HepG2 (cell line): ENCODE measurements at regions not wholly inside any gene's neighbourhood (a gene's known extent, or its start where the extent isn't known, plus 50 kb on each side); places are given as distances from the start of the nearest gene placed in this dataset.

ENCODE experiments used
- ATAC-seq: fragments of 200-7000 bp; cut with Tn5 transposase; 3 replicates; pipeline ENCODE4 v1.9.1; 2020; ENCODE audit warnings: mild to moderate bottlenecking, moderate library complexity
- BruUV-seq: library from RNA; stranded (reverse); fragments of 400-500 nt; replicated peaks from 2 replicates; lab custom pipeline; 2021; lab: Mats Ljungman, UMichigan
- CTCF ChIA-PET: fragments of 300-600 bp; formaldehyde crosslinking; extraction: SDS; loops from one replicate; lab custom pipeline; 2021; ENCODE audit warnings: low total read pairs, inconsistent platforms, low intra/inter-chr PET ratio; lab: Yijun Ruan, JAX
- POLR2A ChIA-PET: fragments of 350-600 bp; sonication (Branson Sonifier 250); formaldehyde crosslinking; loops from one replicate; lab custom pipeline; 2020; ENCODE audit warnings: antibody characterized with exemption, inconsistent platforms; lab: Yijun Ruan, JAX
- DNase-seq: peaks from one replicate; pipeline ENCODE4 v3.0.0-alpha.2; 2015; ENCODE audit warnings: low spot score
- FAIRE-seq: peaks from 3 replicates; lab custom pipeline; 2011; peaks lifted over from hg19 to GRCh38; lab: Jason Lieb, UNC
- H2AFZ ChIP-seq: one replicate; pipeline ENCODE4 v1.6.1; 2011; ENCODE audit warnings: low read length, inconsistent platforms
- H3K27ac ChIP-seq: fragments of 300-600 bp; 3 replicates; pipeline ENCODE4 v1.8.0; 2011; ENCODE audit warnings: mixed run types, mild to moderate bottlenecking, mixed read lengths, low read length, inconsistent platforms; ENCODE audit not compliant: insufficient read depth; ENCODE audit errors: extremely low read length
- H3K27me3 ChIP-seq, 2 experiments: fragments of 200-600 bp in 1 of 2; 2 replicates in 1 of 2; 3 replicates in 1 of 2; pipeline versions ENCODE4 v1.6.0 to v1.8.0; 2011; ENCODE audit warnings: low read length in 2 of 2, mild to moderate bottlenecking in 2 of 2, moderate library complexity in 2 of 2, inconsistent platforms in 1 of 2; ENCODE audit not compliant: insufficient read depth in 2 of 2, control insufficient read depth in 1 of 2
- H3K36me3 ChIP-seq, 2 experiments: fragments of 200-600 bp in 1 of 2; replicated peaks in 1 of 2; 2 replicates in 1 of 2; 3 replicates in 1 of 2; pipeline versions ENCODE4 v1.5.1 to v1.8.0; 2011; ENCODE audit warnings: low read length in 2 of 2, inconsistent platforms in 1 of 2; ENCODE audit not compliant: insufficient read depth in 2 of 2, control insufficient read depth in 1 of 2
- H3K4me1 ChIP-seq: 2 replicates; pipeline ENCODE4 v1.5.1; 2012; ENCODE audit warnings: low read length, inconsistent platforms; ENCODE audit not compliant: insufficient read depth
- H3K4me2 ChIP-seq: 2 replicates; pipeline ENCODE4 v1.6.0; 2011; ENCODE audit warnings: low read depth, low read length, inconsistent platforms
- H3K4me3 ChIP-seq, 3 experiments: fragments of 200-600 bp in 1 of 3; sonication (generic), shearing (Covaris generic) in 1 of 3; replicated peaks in 1 of 3; 2 replicates each; pipeline ENCODE4 v1.5.1; 2011 to 2016; ENCODE audit warnings: low read length in 3 of 3, inconsistent platforms in 2 of 3, low read depth in 2 of 3, mild to moderate bottlenecking in 2 of 3, control low read depth in 1 of 3, mixed read lengths in 1 of 3; ENCODE audit not compliant: insufficient read depth in 1 of 3
- H3K79me2 ChIP-seq: one replicate; pipeline ENCODE4 v1.6.1; 2011; ENCODE audit warnings: low read length, inconsistent platforms; ENCODE audit not compliant: insufficient read depth
- H3K9ac ChIP-seq: 2 replicates; pipeline ENCODE4 v1.6.0; 2011; ENCODE audit warnings: mild to moderate bottlenecking, low read depth, low read length, inconsistent platforms; ENCODE audit not compliant: insufficient read depth
- H3K9me3 ChIP-seq: 2 replicates; pipeline ENCODE4 v1.5.1; 2012; ENCODE audit warnings: mild to moderate bottlenecking, low read length
- H4K20me1 ChIP-seq: 2 replicates; pipeline ENCODE4 v1.6.0; 2011; ENCODE audit warnings: inconsistent platforms, mild to moderate bottlenecking, low read length, moderate library complexity; ENCODE audit not compliant: insufficient read depth
- BCL6 ChIP-seq: IDR thresholded peaks from 2 replicates; pipeline ENCODE4 v1.6.1; 2016; ENCODE audit warnings: missing genetic modification reagents, missing compliant biosample characterization
- BRF2 ChIP-seq: sonication (generic); formaldehyde crosslinking; IDR thresholded peaks from 2 replicates; pipeline ENCODE4 v1.8.1; 2022; ENCODE audit warnings: mild to moderate bottlenecking, missing genetic modification reagents
- DMAP1 ChIP-seq: IDR thresholded peaks from 2 replicates; pipeline ENCODE4 v1.6.1; 2016
- ETS1 ChIP-seq: sonication (generic); formaldehyde crosslinking; IDR thresholded peaks from 2 replicates; pipeline ENCODE4 v1.4.0; 2020; ENCODE audit warnings: missing genetic modification reagents
- ISX ChIP-seq: sonication (generic); formaldehyde crosslinking; conservative IDR thresholded peaks from 2 replicates; pipeline ENCODE4 v1.5.0; 2020; ENCODE audit warnings: missing genetic modification reagents
- RBFOX2 ChIP-seq: fragments of 200-400 bp; formaldehyde crosslinking; IDR thresholded peaks from 2 replicates; pipeline ENCODE4 v1.6.1; 2017; ENCODE audit warnings: low read depth, mild to moderate bottlenecking, low read length
- REL ChIP-seq: sonication (generic); formaldehyde crosslinking; conservative IDR thresholded peaks from 2 replicates; pipeline ENCODE4 v1.8.0; 2022; ENCODE audit warnings: mild to moderate bottlenecking, missing genetic modification reagents, moderate library complexity
- SOX5 ChIP-seq: IDR thresholded peaks from 2 replicates; pipeline ENCODE4 v1.6.1; 2016; ENCODE audit warnings: borderline replicate concordance
- STAG1 ChIP-seq: sonication (generic); formaldehyde crosslinking; IDR thresholded peaks from 2 replicates; pipeline ENCODE4 v1.4.0; 2020; ENCODE audit warnings: missing genetic modification reagents
- U2AF2 ChIP-seq: fragments of 200-400 bp; formaldehyde crosslinking; IDR thresholded peaks from 2 replicates; pipeline ENCODE4 v1.6.1; 2017; ENCODE audit warnings: low read depth, mild to moderate bottlenecking, low read length
- ZBTB40 ChIP-seq, 2 experiments: fragments of 450-650 bp in 1 of 2; sonication (generic) in 1 of 2; formaldehyde crosslinking in 1 of 2; IDR thresholded peaks; 2 replicates each; pipeline versions ENCODE4 v1.6.1 to v1.8.0; 2016 to 2022; ENCODE audit warnings: antibody characterized with exemption in 1 of 2, mild to moderate bottlenecking in 1 of 2, missing genetic modification reagents in 1 of 2
- ZKSCAN5 ChIP-seq: sonication (generic); formaldehyde crosslinking; IDR thresholded peaks from 2 replicates; pipeline ENCODE4 v1.5.1; 2020; ENCODE audit warnings: mild to moderate bottlenecking, missing genetic modification reagents
- ZMYM4 ChIP-seq: sonication (generic); formaldehyde crosslinking; IDR thresholded peaks from 2 replicates; pipeline ENCODE4 v1.8.1; 2023; ENCODE audit warnings: mild to moderate bottlenecking, missing genetic modification reagents
- ZNF713 ChIP-seq: sonication (generic); formaldehyde crosslinking; IDR thresholded peaks from 2 replicates; pipeline ENCODE4 v1.4.0; 2020; ENCODE audit warnings: mild to moderate bottlenecking, missing genetic modification reagents
- ZNF841 ChIP-seq: sonication (generic); formaldehyde crosslinking; IDR thresholded peaks from 2 replicates; pipeline ENCODE4 v1.8.1; 2023; ENCODE audit warnings: missing genetic modification reagents, borderline replicate concordance
- WGBS: methylation state at CpG from one replicate; pipeline ENCODE4 v1.1.6; 2017; ENCODE audit warnings: low lambda C conversion rate; 5-methylcytosine and 5-hydroxymethylcytosine counted together
- in situ Hi-C: cut with HindIII; loops from 2 replicates; pipeline ENCODE4 v1.10.0; 2017; ENCODE audit warnings: low pct_unique_long_range_greater_than_20kb; ENCODE audit not compliant: extremely low pct_ligation_motif_present
- intact Hi-C: fragments of 100-400 bp; cut with micrococcal nuclease; formaldehyde crosslinking; loops from one replicate; pipeline ENCODE4 v1.10.0; 2022; ENCODE audit not compliant: unreplicated experiment

GRCh38 chr21:27206368-27206982 lies 239.6 kb upstream of the ADAMTS5 start:
- no peaks in the 10 kb centered on the region for H3K4me1 ChIP-seq
- intact Hi-C loops = no loop called here
- H3K27ac ChIP-seq = no peak overlapping the region
- ChIA-PET CTCF (no interaction called here), POLR2A (no interaction called here)
- ATAC-seq (no peak), FAIRE-seq (no peak), DNase-seq (no peak)
- WGBS = 3% methylated on average over 5 of the region's 5 CpGs
- H3K79me2 ChIP-seq = no peaks in the 10 kb centered on the region
- H4K20me1 ChIP-seq = no peaks in the 10 kb centered on the region
- BruUV-seq = no TSS peak
- H2AFZ ChIP-seq = no peak overlapping the region
- H3K4me3 ChIP-seq = no peak overlapping the region
- no peaks in the 10 kb centered on the region for H3K27me3 ChIP-seq
- H3K9ac ChIP-seq = no peak overlapping the region
- H3K36me3 ChIP-seq = no peaks in the 10 kb centered on the region
- H3K9me3 ChIP-seq = peaks cover 81% of the 10 kb centered on the region
- H3K4me2 ChIP-seq = no peak overlapping the region
- in situ Hi-C loops = no loop called here
- TF ChIP-seq STAG1 (CRISPR knock-in tag) = no peak
- TF ChIP-seq BRF2 (CRISPR knock-in tag) = no peak
- TF ChIP-seq ZMYM4 = no peak
- no peak for TF ChIP-seq ZKSCAN5 (CRISPR knock-in tag)
- no peak for TF ChIP-seq U2AF2
- TF ChIP-seq ETS1 (CRISPR knock-in tag) = no peak
- no peak for TF ChIP-seq RBFOX2
- no peak for TF ChIP-seq ZNF713
- TF ChIP-seq DMAP1 (CRISPR knock-in tag) = no peak
- TF ChIP-seq SOX5 (CRISPR knock-in tag) = no peak
- TF ChIP-seq ZNF841 (CRISPR knock-in tag) = no peak
- no peak for TF ChIP-seq ISX (CRISPR knock-in tag)
- no peak for TF ChIP-seq ZBTB40 (IDR thresholded peaks at IDR 0.05)
- TF ChIP-seq ZBTB40 (CRISPR knock-in tag; IDR thresholded peaks at IDR 0.05) = no peak
- no peak for TF ChIP-seq BCL6
- no peak for TF ChIP-seq REL (CRISPR knock-in tag)
